ENCODE measurements at regions not wholly inside any gene's neighbourhood (a gene's known extent, or its start where the extent isn't known, plus 50 kb on each side); places are given as distances from the start of the nearest gene placed in this dataset.

DNA sequence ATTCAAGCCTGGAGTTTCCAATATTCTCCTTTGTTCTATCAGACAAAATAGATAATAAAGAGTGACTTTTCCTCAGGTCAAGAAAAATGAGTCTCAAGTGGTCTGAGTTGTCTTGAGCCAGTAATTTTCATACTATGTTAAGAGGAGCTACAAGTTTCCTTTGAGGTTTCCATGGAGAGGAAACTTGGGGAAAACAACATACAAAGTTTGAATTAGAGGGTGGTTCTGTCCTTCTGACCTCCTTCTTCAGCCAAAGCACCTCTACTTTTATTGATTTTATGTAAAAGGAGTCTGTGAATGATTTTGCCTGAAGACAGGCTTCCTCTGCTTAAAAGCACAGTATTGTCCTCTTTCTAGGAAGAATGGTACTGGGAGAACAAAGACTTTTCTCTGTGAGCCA, 497.2 kb upstream of the PKN2 start:
- no peak overlapping the region for H3K27ac ChIP-seq (ENCODE audit: insufficient read depth, low read length, poor library complexity, severe bottlenecking)
- H3K4me1 Mint-ChIP-seq = peaks cover 0 to 4% (median 0%) of the 10 kb centered on the region in 4 donors
- DNase-seq (no peak), ATAC-seq (ENCODE audit: low read depth in 2 of 2) (no peak)
- no peaks in the 10 kb centered on the region for H3K36me3 Mint-ChIP-seq
- H3K9me3 ChIP-seq (ENCODE audit: control insufficient read depth in 2 of 2, low read length in 2 of 2) = no peaks in the 10 kb centered on the region
- H3K36me3 ChIP-seq (ENCODE audit: control insufficient read depth, insufficient read depth, low read length) = no peaks in the 10 kb centered on the region
- no peak overlapping the region for H3K4me3 ChIP-seq (ENCODE audit: low read depth, low read length)
- peaks cover 5% of the 10 kb centered on the region for H3K27me3 Mint-ChIP-seq
- H3K4me3 Mint-ChIP-seq = no peak overlapping the region
- no peaks in the 10 kb centered on the region for H3K27me3 ChIP-seq (ENCODE audit: control insufficient read depth, insufficient read depth, low read length)
- H3K4me1 ChIP-seq (ENCODE audit: control insufficient read depth, insufficient read depth, low read length, poor library complexity, severe bottlenecking) = no peaks in the 10 kb centered on the region
- H3K9me3 Mint-ChIP-seq = peaks cover 0 to 4% (median 0%) of the 10 kb centered on the region in 7 donors
- no peak overlapping the region for H3K27ac Mint-ChIP-seq

- no peak overlapping the region for H3K27ac ChIP-seq (ENCODE audit: insufficient read depth, low read length, poor library complexity, severe bottlenecking)
- H3K4me1 ChIP-seq (ENCODE audit: control insufficient read depth, insufficient read depth, low read length, poor library complexity, severe bottlenecking) = no peaks in the 10 kb centered on the region
- H3K27ac Mint-ChIP-seq = no peak overlapping the region
- peaks cover 0 to 4% (median 0%) of the 10 kb centered on the region in 7 donors for H3K9me3 Mint-ChIP-seq
- no peaks in the 10 kb centered on the region for H3K36me3 Mint-ChIP-seq
- H3K4me3 ChIP-seq (ENCODE audit: low read depth, low read length) = no peak overlapping the region
- H3K36me3 ChIP-seq (ENCODE audit: control insufficient read depth, insufficient read depth, low read length) = no peaks in the 10 kb centered on the region
- H3K4me1 Mint-ChIP-seq = peaks cover 0 to 7% (median 0%) of the 10 kb centered on the region in 4 donors
- no peak for DNase-seq
- H3K27me3 Mint-ChIP-seq = peaks cover 9% of the 10 kb centered on the region
- ATAC-seq (ENCODE audit: low read depth in 2 of 2) = no peak
- H3K9me3 ChIP-seq (ENCODE audit: control insufficient read depth in 2 of 2, low read length in 2 of 2) = no peaks in the 10 kb centered on the region
- no peak overlapping the region for H3K4me3 Mint-ChIP-seq
- no peaks in the 10 kb centered on the region for H3K27me3 ChIP-seq (ENCODE audit: control insufficient read depth, insufficient read depth, low read length)
These were observed 496.0 kb upstream of the PKN2 start for GRCh38 chr1:88188038-88188437.

DNA sequence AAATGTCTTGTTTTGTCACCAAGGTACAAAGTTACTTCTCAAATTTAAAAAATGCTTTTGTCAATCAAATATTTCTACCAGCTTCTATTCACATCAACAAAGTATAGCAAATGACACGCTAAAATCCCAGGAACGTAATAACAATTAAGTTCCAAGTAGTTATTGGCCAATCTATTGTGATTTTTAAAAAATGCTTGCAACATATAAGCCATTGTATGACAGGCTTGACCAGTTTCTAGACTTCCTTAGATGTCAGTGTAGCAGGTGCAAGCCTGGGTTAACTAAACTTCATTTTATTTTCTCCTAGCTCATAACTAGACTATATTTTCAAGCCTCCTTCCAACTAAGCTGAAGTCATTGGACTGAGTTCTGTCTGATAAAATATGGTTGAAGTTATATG, 494.5 kb upstream of the PKN2 start:
- Mint-ChIP-seq H3K27me3 (peaks cover 9% of the 10 kb centered on the region), H3K4me3 (no peak overlapping the region), H3K27ac (no peak overlapping the region), H3K4me1 (peaks cover 0 to 7% (median 0%) of the 10 kb centered on the region in 4 donors), H3K9me3 (peaks cover 0 to 4% (median 0%) of the 10 kb centered on the region in 7 donors), H3K36me3 (no peaks in the 10 kb centered on the region)
- ATAC-seq (ENCODE audit: low read depth in 2 of 2) = no peak
- Histone ChIP-seq H3K36me3 (ENCODE audit: control insufficient read depth, insufficient read depth, low read length) (no peaks in the 10 kb centered on the region), H3K4me1 (ENCODE audit: control insufficient read depth, insufficient read depth, low read length, poor library complexity, severe bottlenecking) (no peaks in the 10 kb centered on the region), H3K9me3 (ENCODE audit: control insufficient read depth in 2 of 2, low read length in 2 of 2) (no peaks in the 10 kb centered on the region), H3K27me3 (ENCODE audit: control insufficient read depth, insufficient read depth, low read length) (no peaks in the 10 kb centered on the region), H3K27ac (ENCODE audit: insufficient read depth, low read length, poor library complexity, severe bottlenecking) (no peak overlapping the region), H3K4me3 (ENCODE audit: low read depth, low read length) (no peak overlapping the region)
- DNase-seq = no peak

DNA sequence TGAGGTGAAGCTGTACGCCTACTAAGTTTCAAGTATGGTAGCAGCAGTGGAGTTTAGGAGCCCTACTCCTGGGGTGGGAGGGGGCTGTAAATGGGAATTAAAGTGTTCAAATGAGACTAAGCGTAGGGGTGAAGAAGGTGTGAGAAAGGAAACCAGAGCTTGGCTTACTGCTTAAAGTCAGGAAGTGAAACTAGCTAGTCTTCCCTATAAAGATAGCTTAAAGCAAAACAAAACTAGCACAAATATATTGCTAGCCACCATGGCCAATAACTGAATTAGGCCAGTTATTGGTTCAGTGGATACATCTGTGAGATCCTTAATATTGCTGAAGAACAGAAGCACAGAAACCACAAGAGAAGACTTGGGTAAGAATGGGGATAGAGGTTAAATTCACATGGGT, 492.2 kb upstream of the PKN2 start:
- no peak for DNase-seq
- H3K27me3 ChIP-seq (ENCODE audit: control insufficient read depth, insufficient read depth, low read length) = no peaks in the 10 kb centered on the region
- H3K4me1 ChIP-seq (ENCODE audit: control insufficient read depth, insufficient read depth, low read length, poor library complexity, severe bottlenecking) = no peaks in the 10 kb centered on the region
- no peaks in the 10 kb centered on the region for H3K36me3 Mint-ChIP-seq
- no peak overlapping the region for H3K4me3 ChIP-seq (ENCODE audit: low read depth, low read length)
- ATAC-seq (ENCODE audit: low read depth in 2 of 2) = no peak
- peaks cover 4% of the 10 kb centered on the region for H3K27me3 Mint-ChIP-seq
- H3K27ac Mint-ChIP-seq = no peak overlapping the region
- no peak overlapping the region for H3K27ac ChIP-seq (ENCODE audit: insufficient read depth, low read length, poor library complexity, severe bottlenecking)
- H3K36me3 ChIP-seq (ENCODE audit: control insufficient read depth, insufficient read depth, low read length) = no peaks in the 10 kb centered on the region
- H3K9me3 Mint-ChIP-seq = peaks cover 0 to 4% (median 0%) of the 10 kb centered on the region in 7 donors
- H3K4me3 Mint-ChIP-seq = no peak overlapping the region
- H3K4me1 Mint-ChIP-seq = peaks cover 0 to 7% (median 0%) of the 10 kb centered on the region in 4 donors
- no peaks in the 10 kb centered on the region for H3K9me3 ChIP-seq (ENCODE audit: control insufficient read depth in 2 of 2, low read length in 2 of 2)

GRCh38 chr1:88194542-88194941, 489.5 kb upstream of the PKN2 start:
- Mint-ChIP-seq H3K4me3 (no peak overlapping the region), H3K36me3 (no peaks in the 10 kb centered on the region), H3K27me3 (peaks cover 8% of the 10 kb centered on the region), H3K27ac (no peak overlapping the region), H3K9me3 (peaks cover 0 to 4% (median 0%) of the 10 kb centered on the region in 7 donors), H3K4me1 (peaks cover 0 to 7% (median 0%) of the 10 kb centered on the region in 4 donors)
- Histone ChIP-seq H3K27me3 (ENCODE audit: control insufficient read depth, insufficient read depth, low read length) (no peaks in the 10 kb centered on the region), H3K9me3 (ENCODE audit: control insufficient read depth in 2 of 2, low read length in 2 of 2) (no peaks in the 10 kb centered on the region), H3K27ac (ENCODE audit: insufficient read depth, low read length, poor library complexity, severe bottlenecking) (no peak overlapping the region), H3K36me3 (ENCODE audit: control insufficient read depth, insufficient read depth, low read length) (no peaks in the 10 kb centered on the region), H3K4me1 (ENCODE audit: control insufficient read depth, insufficient read depth, low read length, poor library complexity, severe bottlenecking) (no peaks in the 10 kb centered on the region), H3K4me3 (ENCODE audit: low read depth, low read length) (no peak overlapping the region)
- ATAC-seq (ENCODE audit: low read depth in 2 of 2) (no peak), DNase-seq (no peak)

DNA sequence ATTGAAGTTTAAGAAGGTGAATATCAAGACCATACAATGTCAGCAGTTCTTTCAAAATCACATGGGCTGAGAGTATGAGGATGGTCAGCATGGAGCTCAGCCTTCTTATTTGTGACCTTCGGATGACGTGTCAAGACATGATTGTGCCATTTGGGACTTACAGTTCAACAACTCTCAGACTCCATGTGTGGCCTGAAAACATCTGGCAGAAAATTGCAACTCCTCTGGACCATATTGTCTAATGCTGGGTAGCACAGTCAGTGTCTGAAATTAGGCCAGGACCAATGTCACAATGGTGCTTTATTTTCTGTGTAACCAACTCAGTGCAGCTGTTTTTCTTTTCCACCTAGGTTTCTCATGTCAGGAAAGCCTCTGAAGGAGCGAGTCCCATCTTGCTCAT, 483.5 kb upstream of the PKN2 start:
- H3K4me3 Mint-ChIP-seq = no peak overlapping the region
- Histone ChIP-seq H3K27ac (ENCODE audit: insufficient read depth, low read length, poor library complexity, severe bottlenecking) (no peak overlapping the region), H3K36me3 (ENCODE audit: control insufficient read depth, insufficient read depth, low read length) (no peaks in the 10 kb centered on the region), H3K9me3 (ENCODE audit: control insufficient read depth in 2 of 2, low read length in 2 of 2) (no peaks in the 10 kb centered on the region), H3K4me1 (ENCODE audit: control insufficient read depth, insufficient read depth, low read length, poor library complexity, severe bottlenecking) (no peaks in the 10 kb centered on the region), H3K4me3 (ENCODE audit: low read depth, low read length) (no peak overlapping the region), H3K27me3 (ENCODE audit: control insufficient read depth, insufficient read depth, low read length) (no peaks in the 10 kb centered on the region)
- ATAC-seq (ENCODE audit: low read depth in 2 of 2) (no peak), DNase-seq (no peak)
- no peaks in the 10 kb centered on the region for H3K4me1 Mint-ChIP-seq
- H3K27me3 Mint-ChIP-seq = peaks cover 5% of the 10 kb centered on the region
- H3K27ac Mint-ChIP-seq = no peak overlapping the region
- peaks cover 0 to 2% (median 0%) of the 10 kb centered on the region in 7 donors for H3K9me3 Mint-ChIP-seq
- no peaks in the 10 kb centered on the region for H3K36me3 Mint-ChIP-seq

DNA sequence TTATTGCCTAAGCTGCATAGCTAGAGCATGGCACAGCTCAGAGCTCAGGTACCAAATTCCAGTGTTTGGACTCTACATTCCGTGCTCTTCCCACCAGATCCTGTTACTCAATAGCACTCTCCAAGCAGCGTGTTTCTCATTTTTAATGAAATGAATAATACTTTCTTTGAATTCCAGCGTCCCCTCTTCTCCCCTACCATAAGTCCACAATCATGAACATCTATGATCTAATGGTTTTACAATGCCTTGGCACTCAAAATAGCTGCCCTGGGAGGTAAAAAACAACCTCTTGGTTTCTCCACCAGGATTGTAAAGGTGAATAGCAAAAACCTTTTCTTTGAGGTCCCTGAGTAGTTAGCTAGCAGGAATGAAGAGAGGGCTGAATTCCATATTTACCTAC, 480.0 kb upstream of the PKN2 start:
- H3K4me1 ChIP-seq (ENCODE audit: control insufficient read depth, insufficient read depth, low read length, poor library complexity, severe bottlenecking) = no peaks in the 10 kb centered on the region
- H3K9me3 Mint-ChIP-seq = peaks cover 0 to 2% (median 0%) of the 10 kb centered on the region in 7 donors
- no peaks in the 10 kb centered on the region for H3K36me3 Mint-ChIP-seq
- no peak overlapping the region for H3K27ac Mint-ChIP-seq
- no peaks in the 10 kb centered on the region for H3K36me3 ChIP-seq (ENCODE audit: control insufficient read depth, insufficient read depth, low read length)
- H3K4me3 Mint-ChIP-seq = no peak overlapping the region
- H3K9me3 ChIP-seq (ENCODE audit: control insufficient read depth in 2 of 2, low read length in 2 of 2) = no peaks in the 10 kb centered on the region
- H3K27me3 ChIP-seq (ENCODE audit: control insufficient read depth, insufficient read depth, low read length) = no peaks in the 10 kb centered on the region
- ATAC-seq (ENCODE audit: low read depth in 2 of 2) (no peak), DNase-seq (no peak)
- H3K27ac ChIP-seq (ENCODE audit: insufficient read depth, low read length, poor library complexity, severe bottlenecking) = no peak overlapping the region
- no peaks in the 10 kb centered on the region for H3K4me1 Mint-ChIP-seq
- H3K4me3 ChIP-seq (ENCODE audit: low read depth, low read length) = no peak overlapping the region
- no peaks in the 10 kb centered on the region for H3K27me3 Mint-ChIP-seq

DNA sequence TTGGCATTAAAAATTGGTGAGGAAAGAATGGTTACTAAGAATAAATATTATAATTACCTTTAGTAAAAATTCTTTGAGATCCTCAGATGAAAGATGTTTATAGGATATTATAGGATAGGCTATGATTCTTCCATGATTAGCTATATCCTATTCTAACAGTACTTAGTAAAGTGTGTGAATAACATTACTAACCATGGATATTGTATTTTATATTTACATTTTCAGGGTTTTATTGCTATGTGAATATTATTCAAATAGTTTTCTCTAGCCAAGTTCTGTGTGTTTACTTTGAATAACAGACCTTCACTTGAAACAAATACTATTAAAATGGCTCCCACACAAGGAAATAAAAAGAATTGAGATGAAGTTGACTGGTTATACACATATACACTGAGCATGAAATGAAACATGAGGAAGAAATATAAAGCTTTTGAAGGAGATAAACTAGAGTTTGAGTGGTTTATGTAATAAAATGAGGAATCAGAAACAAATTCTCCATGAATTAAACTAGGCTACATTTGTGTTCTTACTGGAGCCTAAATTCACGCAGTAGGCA, 479.4 kb upstream of the PKN2 start:
- ATAC-seq (ENCODE audit: low read depth in 2 of 2) = no peak
- no peaks in the 10 kb centered on the region for H3K36me3 Mint-ChIP-seq
- H3K4me1 Mint-ChIP-seq = no peaks in the 10 kb centered on the region

More for the DNA sequence above, 479.4 kb upstream of the PKN2 start:
- H3K27ac ChIP-seq (ENCODE audit: insufficient read depth, low read length, poor library complexity, severe bottlenecking) = no peak overlapping the region
- H3K4me3 Mint-ChIP-seq = no peak overlapping the region
- H3K4me3 ChIP-seq (ENCODE audit: low read depth, low read length) = no peak overlapping the region
- DNase-seq = no peak
- no peaks in the 10 kb centered on the region for H3K27me3 ChIP-seq (ENCODE audit: control insufficient read depth, insufficient read depth, low read length)
- H3K4me1 ChIP-seq (ENCODE audit: control insufficient read depth, insufficient read depth, low read length, poor library complexity, severe bottlenecking) = no peaks in the 10 kb centered on the region
- peaks cover 0 to 2% (median 0%) of the 10 kb centered on the region in 7 donors for H3K9me3 Mint-ChIP-seq
- H3K9me3 ChIP-seq (ENCODE audit: control insufficient read depth in 2 of 2, low read length in 2 of 2) = no peaks in the 10 kb centered on the region
- H3K27me3 Mint-ChIP-seq = no peaks in the 10 kb centered on the region
- no peak overlapping the region for H3K27ac Mint-ChIP-seq
- no peaks in the 10 kb centered on the region for H3K36me3 ChIP-seq (ENCODE audit: control insufficient read depth, insufficient read depth, low read length)

Data from CD4-positive, CD25-positive, alpha-beta regulatory T cell (primary cell).